ENCODE measurements at regions not wholly inside any gene's neighbourhood (a gene's known extent, or its start where the extent isn't known, plus 50 kb on each side); places are given as distances from the start of the nearest gene placed in this dataset.
"Not testable (repeated sequence)": the region's sequence is repeated elsewhere in the genome, so short reads cannot be mapped to it uniquely, and the experiment has no call there.

- no peak for DNase-seq
These were observed 789.9 kb downstream of the IGSF11 start for GRCh38 chr3:118244761-118245160.

GRCh38 chr3:118245312-118245711, 789.3 kb downstream of the IGSF11 start:
- Histone ChIP-seq H3K36me3 (ENCODE audit: control insufficient read depth in 2 of 3, insufficient read depth in 3 of 3, low read length in 3 of 3) (no peaks in the 10 kb centered on the region), H3K27ac (ENCODE audit: low read depth in 2 of 2, low read length in 2 of 2) (no peak overlapping the region), H3K9ac (ENCODE audit: low read length in 3 of 3) (no peak overlapping the region), H3K4me1 (ENCODE audit: control insufficient read depth in 2 of 3, insufficient read depth in 2 of 3, low read depth in 1 of 3, low read length in 3 of 3) (no peaks in the 10 kb centered on the region), H3K4me3 (ENCODE audit: low read length in 3 of 3) (no peak overlapping the region), H3K9me3 (ENCODE audit: control insufficient read depth in 2 of 3, insufficient read depth in 1 of 3, low read length in 3 of 3) (no peaks in the 10 kb centered on the region), H3K27me3 (ENCODE audit: control insufficient read depth, insufficient read depth, low read length) (no peaks in the 10 kb centered on the region)
- no peak for TF ChIP-seq CTCF (IDR thresholded peaks at IDR 0.05; ENCODE audit: borderline replicate concordance, extremely low read depth, insufficient read depth)
- intact Hi-C loops (cut with DNase I): no loop called here
- no peak for FAIRE-seq
- no peak for DNase-seq

More at GRCh38 chr3:118244761-118245160, 789.9 kb downstream of the IGSF11 start:
- TF ChIP-seq CTCF (IDR thresholded peaks at IDR 0.05; ENCODE audit: borderline replicate concordance, extremely low read depth, insufficient read depth): no peak
- no peaks in the 10 kb centered on the region for H3K36me3 ChIP-seq (ENCODE audit: control insufficient read depth in 2 of 3, insufficient read depth in 3 of 3, low read length in 3 of 3)
- H3K4me3 ChIP-seq (ENCODE audit: low read length in 3 of 3): no peak overlapping the region
- no peak overlapping the region for H3K9ac ChIP-seq (ENCODE audit: low read length in 3 of 3)
- H3K27me3 ChIP-seq (ENCODE audit: control insufficient read depth, insufficient read depth, low read length): no peaks in the 10 kb centered on the region
- FAIRE-seq: no peak
- no peak overlapping the region for H3K27ac ChIP-seq (ENCODE audit: low read depth in 2 of 2, low read length in 2 of 2)
- intact Hi-C loops (cut with DNase I): no loop called here
- no peaks in the 10 kb centered on the region for H3K9me3 ChIP-seq (ENCODE audit: control insufficient read depth in 2 of 3, insufficient read depth in 1 of 3, low read length in 3 of 3)
- no peaks in the 10 kb centered on the region for H3K4me1 ChIP-seq (ENCODE audit: control insufficient read depth in 2 of 3, insufficient read depth in 2 of 3, low read depth in 1 of 3, low read length in 3 of 3)

GRCh38 chr3:118258850-118259249, 775.8 kb downstream of the IGSF11 start:
- H3K36me3 ChIP-seq (ENCODE audit: control insufficient read depth in 2 of 3, insufficient read depth in 3 of 3, low read length in 3 of 3); FAIRE-seq; H3K9me3 ChIP-seq (ENCODE audit: control insufficient read depth in 2 of 3, insufficient read depth in 1 of 3, low read length in 3 of 3); H3K9ac ChIP-seq (ENCODE audit: low read length in 3 of 3); intact Hi-C loops (cut with DNase I); H3K4me1 ChIP-seq (ENCODE audit: control insufficient read depth in 2 of 3, insufficient read depth in 2 of 3, low read depth in 1 of 3, low read length in 3 of 3); H3K27ac ChIP-seq (ENCODE audit: low read depth in 2 of 2, low read length in 2 of 2); H3K4me3 ChIP-seq (ENCODE audit: low read length in 3 of 3); H3K27me3 ChIP-seq (ENCODE audit: control insufficient read depth, insufficient read depth, low read length); DNase-seq: not testable (repeated sequence)

GRCh38 chr3:118262800-118263402, 771.7 kb downstream of the IGSF11 start:
- intact Hi-C loops (cut with DNase I): no loop called here
- Histone ChIP-seq H3K4me3 (ENCODE audit: low read length in 3 of 3) (no peak overlapping the region), H3K27ac (ENCODE audit: low read depth in 2 of 2, low read length in 2 of 2) (no peak overlapping the region), H3K9ac (ENCODE audit: low read length in 3 of 3) (no peak overlapping the region), H3K27me3 (ENCODE audit: control insufficient read depth, insufficient read depth, low read length) (no peaks in the 10 kb centered on the region), H3K9me3 (ENCODE audit: control insufficient read depth in 2 of 3, insufficient read depth in 1 of 3, low read length in 3 of 3) (no peaks in the 10 kb centered on the region), H3K36me3 (ENCODE audit: control insufficient read depth in 2 of 3, insufficient read depth in 3 of 3, low read length in 3 of 3) (no peaks in the 10 kb centered on the region), H3K4me1 (ENCODE audit: control insufficient read depth in 2 of 3, insufficient read depth in 2 of 3, low read depth in 1 of 3, low read length in 3 of 3) (no peaks in the 10 kb centered on the region)
- no peak for TF ChIP-seq CTCF (IDR thresholded peaks at IDR 0.05; ENCODE audit: borderline replicate concordance, extremely low read depth, insufficient read depth)
- DNase-seq: no peak
- FAIRE-seq: no peak

Measured in kidney (tissue), 13 donors.